Stimulated activated CD8-positive, alpha-beta memory T cell treated with anti-CD3 and anti-CD28 coated beads, Interleukin-4, amount 100 ng/mL, for 48 hours (primary cell): ENCODE measurements at regions not wholly inside any gene's neighbourhood (a gene's known extent, or its start where the extent isn't known, plus 50 kb on each side); places are given as distances from the start of the nearest gene placed in this dataset.

Experiments
- DNase-seq: peaks from one replicate; pipeline ENCODE4 v3.0.0-alpha.2; 2020

DNA sequence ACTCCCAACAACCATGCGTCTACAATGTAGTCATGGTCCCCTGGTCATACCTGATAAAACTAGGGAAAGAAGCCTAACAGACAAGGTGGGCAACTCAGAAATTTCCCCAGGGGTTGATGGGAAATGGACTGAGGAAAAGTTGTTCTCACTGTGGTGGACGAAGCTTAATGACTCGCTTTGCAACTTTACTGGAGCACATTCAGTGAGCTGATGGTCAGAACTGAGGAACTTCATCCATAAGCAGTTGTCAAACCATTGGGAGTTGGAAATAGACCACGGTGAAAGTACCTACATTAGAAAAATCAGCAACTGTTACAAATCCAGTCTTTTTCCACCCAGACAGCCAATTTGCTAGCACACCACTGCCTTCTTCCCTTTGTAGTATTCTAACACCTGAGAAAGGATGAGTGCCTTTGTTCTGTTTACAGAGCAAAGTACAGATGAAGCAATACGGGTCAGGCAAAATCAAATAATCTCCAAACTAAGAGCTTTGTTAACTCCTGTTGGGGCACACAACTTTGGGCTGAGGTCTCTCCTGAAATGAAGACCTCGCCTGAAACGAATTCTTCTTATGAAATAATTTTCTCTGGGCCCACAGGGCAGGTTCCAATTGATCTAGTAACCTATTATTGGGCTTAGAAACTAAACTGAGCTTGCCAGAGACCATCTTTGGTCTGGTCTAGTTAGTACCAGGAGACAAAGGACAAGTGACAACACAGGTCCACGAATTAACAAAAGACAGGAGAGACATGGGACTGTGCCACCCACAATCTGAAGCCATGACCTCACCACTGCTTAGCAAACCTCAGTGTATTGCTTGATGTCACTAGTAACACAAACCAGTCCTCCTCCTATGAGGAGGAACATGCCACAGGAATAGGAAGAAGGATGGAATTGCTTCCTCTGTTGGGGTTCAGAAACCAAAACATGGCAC lies 58.9 kb upstream of the NFKB1 start:
- DNase-seq = no peak

DNA sequence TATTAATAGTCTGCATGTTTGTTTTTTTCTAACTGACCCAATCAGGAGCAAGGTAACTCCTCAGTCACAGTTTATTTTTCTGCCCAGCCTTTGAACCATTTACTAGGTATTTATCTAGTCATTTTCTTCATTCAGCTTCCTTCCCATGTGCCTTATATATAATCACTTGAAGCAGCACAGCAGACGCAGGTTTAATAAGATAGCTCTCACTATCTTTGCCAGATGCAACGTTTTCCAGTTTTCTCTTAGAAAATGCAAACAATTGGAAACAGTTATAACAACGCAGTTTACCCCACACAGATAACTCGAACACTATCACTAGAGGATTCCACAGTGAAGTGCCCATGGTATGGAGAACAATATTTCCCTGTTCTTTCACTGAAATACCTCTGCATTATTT lies 56.4 kb upstream of the NFKB1 start:
- no peak for DNase-seq

DNA sequence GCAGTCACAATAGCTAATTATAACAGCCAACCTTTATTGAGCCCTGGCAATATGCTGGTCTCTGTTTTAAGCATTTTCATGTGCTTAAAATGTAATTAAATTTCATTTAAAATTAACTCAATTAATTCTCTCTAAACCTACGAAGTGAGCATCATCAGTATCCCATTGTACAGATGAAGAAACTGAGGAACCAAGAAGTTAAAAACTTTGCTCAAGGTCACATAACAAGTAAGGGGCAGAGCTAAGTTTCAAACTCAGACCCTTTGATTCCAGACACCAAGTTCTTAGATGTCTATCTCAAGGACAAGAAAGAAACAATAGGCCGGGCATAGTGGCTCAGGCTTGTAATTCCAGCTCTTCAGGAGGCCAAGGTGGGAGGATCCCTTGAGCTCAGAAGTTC lies 55.9 kb upstream of the NFKB1 start:
- no peak for DNase-seq

DNA sequence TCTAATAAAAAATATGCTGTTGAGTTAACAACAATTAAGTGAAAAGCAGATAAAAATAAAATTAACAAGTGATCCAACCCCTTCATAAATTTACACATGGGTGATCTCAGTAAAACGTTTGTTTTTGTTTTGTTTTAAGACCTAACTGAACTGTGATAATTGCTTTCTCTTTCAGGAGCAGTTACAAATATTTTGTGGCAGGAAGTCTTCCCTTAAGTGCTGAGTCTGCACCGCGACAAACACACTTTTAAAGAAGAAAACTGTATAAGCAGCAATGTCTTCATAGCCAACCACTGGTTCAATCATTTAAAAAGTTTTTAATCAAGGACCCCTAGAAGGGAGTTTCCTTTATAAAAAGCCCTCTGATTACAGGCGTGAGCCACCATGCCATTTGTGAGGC lies 53.7 kb upstream of the NFKB1 start:
- no peak for DNase-seq

DNA sequence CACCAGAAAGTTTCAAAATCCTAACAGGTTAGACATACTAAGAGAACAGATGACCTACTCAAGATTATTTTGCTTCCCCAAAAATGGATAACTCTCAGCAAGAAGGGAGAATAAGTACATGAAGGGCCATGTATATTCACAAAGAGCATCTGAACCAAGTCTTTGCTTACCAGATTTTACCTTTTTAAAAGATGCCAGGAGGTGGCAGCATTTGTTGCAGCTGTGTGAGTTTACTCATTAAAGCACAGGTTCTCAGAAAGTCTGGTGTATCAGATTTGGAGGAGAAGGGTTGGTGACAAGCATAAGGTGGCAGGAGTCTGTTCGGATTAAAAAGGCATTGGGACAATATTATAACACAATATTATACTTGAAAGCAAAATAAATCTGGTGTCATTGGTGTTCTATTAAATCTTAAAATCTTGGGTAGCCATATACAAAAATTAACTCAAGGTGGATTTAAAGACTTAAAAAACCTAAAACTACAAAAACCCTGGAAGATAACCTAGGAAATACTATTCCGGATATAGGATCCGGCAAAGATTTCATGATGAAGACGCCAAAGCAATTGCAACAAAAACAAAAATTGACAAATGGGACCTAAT lies 51.3 kb upstream of the NFKB1 start:
- DNase-seq = peak; percentile 51

DNA sequence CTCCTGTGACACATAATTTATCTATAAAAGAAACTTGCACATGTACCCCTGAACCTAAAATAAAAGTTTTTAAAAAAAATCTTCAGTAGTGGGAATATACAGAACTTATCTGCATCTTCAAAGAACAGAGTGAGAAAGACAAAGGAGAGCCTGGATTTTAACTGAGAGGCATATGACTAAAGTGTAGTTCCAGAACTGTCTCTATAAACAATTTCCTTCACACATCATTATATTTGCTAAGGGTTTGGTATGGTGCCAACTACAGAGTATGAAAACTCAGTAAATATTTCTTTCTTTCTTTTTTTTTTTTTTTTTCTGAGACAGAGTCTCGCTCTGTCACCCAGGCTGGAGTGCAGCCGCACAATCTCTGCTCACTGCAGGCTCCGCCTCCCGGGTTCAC lies 49.9 kb upstream of the NFKB1 start:
- DNase-seq = no peak
